HG02642 (cell line): ENCODE measurements at regions not wholly inside any gene's neighbourhood (a gene's known extent, or its start where the extent isn't known, plus 50 kb on each side); places are given as distances from the start of the nearest gene placed in this dataset.
"Not testable (repeated sequence)": the region's sequence is repeated elsewhere in the genome, so short reads cannot be mapped to it uniquely, and the experiment has no call there.

ENCODE experiments used
- ATAC-seq: cut with Tn5 transposase; IDR thresholded peaks from one replicate; pipeline ENCODE4 v1.9.1; 2021; ENCODE audit warnings: mild to moderate bottlenecking; ENCODE audit not compliant: unreplicated experiment, poor library complexity

- no peak for ATAC-seq
Measured at GRCh38 chr5:117182104-117182503, 607.5 kb upstream of the SEMA6A start.

GRCh38 chr5:117177302-117177701, 602.7 kb upstream of the SEMA6A start:
- ATAC-seq: no peak

GRCh38 chr5:117165068-117165467, 590.4 kb upstream of the SEMA6A start:
- ATAC-seq: no peak

- ATAC-seq: no peak
Measured at GRCh38 chr5:117161718-117162335, 587.2 kb upstream of the SEMA6A start.

GRCh38 chr5:117160391-117160790, 585.8 kb upstream of the SEMA6A start:
- ATAC-seq: no peak

- ATAC-seq: no peak
Measured at GRCh38 chr5:117149312-117149711, 574.7 kb upstream of the SEMA6A start.

GRCh38 chr5:117144086-117144485, 569.5 kb upstream of the SEMA6A start:
- no peak for ATAC-seq

- no peak for ATAC-seq
Measured at GRCh38 chr5:117143406-117143805, 568.8 kb upstream of the SEMA6A start.

DNA sequence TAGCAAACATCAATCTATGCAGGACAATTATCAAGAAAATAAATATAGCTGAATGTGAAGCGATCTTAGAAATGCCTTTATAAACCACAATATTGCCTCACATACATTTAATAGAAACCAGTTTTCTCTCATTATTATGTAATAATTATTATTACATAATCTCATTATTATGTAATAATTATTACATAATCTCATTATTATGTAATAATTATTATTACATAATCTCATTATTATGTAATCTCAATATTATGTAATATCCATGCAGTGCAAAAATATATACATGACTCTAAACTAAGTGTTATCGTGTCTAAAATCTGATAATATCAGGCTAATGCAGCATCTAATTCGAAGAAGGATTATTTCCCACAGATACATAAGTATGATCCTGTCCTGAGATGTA, 563.9 kb upstream of the SEMA6A start:
- no peak for ATAC-seq

GRCh38 chr5:117135851-117136250, 561.2 kb upstream of the SEMA6A start:
- ATAC-seq: no peak

DNA sequence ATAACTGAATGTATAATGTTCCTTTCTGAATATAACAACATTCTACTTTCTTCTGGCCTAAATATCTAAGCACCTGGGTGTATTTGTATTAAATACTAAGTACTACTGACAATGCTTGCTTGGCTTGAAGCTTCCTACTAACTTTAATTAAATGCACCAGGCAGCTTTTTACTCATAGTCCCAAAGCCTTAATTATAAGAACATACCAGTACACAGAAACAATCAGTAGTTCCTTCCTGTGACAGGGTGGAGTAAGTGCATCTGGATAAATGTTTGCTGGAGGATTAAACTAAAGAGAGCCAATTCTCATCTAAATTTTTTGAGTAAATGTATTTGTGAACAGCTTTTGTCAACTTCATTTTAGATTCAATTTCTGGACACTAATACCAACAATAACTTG, 558.6 kb upstream of the SEMA6A start:
- ATAC-seq: no peak

- no peak for ATAC-seq
Measured at GRCh38 chr5:117131876-117132275, 557.3 kb upstream of the SEMA6A start.

- peak; percentile 97 for ATAC-seq
Measured at GRCh38 chr5:117131048-117131679, 556.5 kb upstream of the SEMA6A start.

- no peak for ATAC-seq
Measured at GRCh38 chr5:117118499-117118898, 543.9 kb upstream of the SEMA6A start.

DNA sequence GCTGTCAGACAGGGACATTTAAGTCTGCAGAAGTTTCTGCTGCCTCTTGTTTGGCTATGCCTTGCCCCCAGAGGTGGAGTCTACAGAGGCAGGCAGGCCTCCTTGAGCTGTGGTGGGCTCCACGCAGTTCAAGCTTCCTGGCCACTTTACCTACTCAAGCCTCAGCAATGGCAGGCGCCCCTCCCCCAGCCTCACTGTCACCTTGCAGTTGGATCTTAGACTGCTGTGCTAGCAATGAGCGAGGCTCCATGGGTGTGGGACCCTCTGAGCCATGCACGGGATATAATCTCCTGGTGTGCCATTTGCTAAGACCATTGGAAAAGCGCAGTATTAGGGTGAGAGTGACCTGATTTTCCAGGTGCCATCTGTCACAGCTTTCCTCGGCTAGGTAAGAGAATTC, 542.7 kb upstream of the SEMA6A start:
- ATAC-seq: not testable (repeated sequence)

- no peak for ATAC-seq
Measured at GRCh38 chr5:117110548-117110947, 535.9 kb upstream of the SEMA6A start.

DNA sequence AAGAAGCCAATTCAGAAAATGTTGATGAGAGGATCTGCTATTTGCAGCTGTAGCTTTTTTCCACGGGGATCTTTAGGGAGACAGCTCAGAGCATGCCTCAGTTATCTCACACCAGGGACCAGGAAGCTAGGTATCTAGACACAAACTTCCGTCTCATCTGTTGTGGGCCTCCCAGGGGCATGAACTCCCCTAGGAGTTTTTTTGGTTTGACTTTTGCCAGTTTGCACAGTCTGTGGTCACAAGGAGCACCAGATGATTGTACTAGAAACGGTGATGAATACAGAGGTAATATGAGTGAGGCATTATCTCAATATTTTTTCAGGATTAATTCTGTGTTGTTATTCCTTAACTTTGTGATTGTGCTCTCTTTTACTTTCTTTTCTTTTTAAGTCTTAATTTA, 533.2 kb upstream of the SEMA6A start:
- ATAC-seq: no peak

GRCh38 chr5:117103703-117104102, 529.1 kb upstream of the SEMA6A start:
- no peak for ATAC-seq

- ATAC-seq: no peak
Measured at GRCh38 chr5:117102591-117102990, 528.0 kb upstream of the SEMA6A start.

DNA sequence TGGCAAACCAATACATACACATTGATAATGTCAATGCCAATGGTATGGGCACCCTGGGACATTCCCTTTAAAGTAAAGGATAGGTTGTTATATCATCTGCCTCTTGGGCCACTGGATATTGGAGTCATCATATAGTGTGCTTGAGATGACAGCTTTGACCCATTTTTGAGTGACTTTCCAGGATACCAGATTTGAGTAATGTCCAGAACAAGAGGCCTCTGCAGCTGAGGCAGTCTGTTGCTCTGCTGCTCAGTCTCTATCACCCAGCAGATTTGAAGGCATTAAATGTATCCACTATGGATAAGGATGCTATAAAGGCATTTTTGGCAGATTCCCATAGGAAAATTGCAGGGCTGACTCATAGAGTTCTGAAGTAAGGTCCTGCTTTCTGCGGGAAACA, 525.6 kb upstream of the SEMA6A start:
- no peak for ATAC-seq

DNA sequence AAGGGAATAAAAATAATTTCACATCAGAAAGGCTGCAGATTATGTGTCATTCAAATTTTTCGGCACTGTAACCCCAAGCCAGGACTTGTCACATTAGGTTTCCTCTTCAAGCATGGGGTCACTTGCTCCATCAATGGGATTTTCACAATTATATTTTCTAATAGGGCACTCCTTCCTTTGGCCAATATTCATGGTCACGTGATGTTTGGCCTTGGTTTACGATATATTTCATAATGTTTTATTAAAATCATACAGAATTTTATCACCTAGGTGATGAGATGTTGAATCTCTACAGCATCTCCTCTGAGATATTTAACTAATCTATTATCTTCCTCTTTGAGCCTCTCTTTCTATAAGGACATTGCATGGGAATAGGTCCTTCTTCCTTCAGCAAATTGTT, 523.5 kb upstream of the SEMA6A start:
- no peak for ATAC-seq
